ENCODE measurements at regions not wholly inside any gene's neighbourhood (a gene's known extent, or its start where the extent isn't known, plus 50 kb on each side); places are given as distances from the start of the nearest gene placed in this dataset.

DNA sequence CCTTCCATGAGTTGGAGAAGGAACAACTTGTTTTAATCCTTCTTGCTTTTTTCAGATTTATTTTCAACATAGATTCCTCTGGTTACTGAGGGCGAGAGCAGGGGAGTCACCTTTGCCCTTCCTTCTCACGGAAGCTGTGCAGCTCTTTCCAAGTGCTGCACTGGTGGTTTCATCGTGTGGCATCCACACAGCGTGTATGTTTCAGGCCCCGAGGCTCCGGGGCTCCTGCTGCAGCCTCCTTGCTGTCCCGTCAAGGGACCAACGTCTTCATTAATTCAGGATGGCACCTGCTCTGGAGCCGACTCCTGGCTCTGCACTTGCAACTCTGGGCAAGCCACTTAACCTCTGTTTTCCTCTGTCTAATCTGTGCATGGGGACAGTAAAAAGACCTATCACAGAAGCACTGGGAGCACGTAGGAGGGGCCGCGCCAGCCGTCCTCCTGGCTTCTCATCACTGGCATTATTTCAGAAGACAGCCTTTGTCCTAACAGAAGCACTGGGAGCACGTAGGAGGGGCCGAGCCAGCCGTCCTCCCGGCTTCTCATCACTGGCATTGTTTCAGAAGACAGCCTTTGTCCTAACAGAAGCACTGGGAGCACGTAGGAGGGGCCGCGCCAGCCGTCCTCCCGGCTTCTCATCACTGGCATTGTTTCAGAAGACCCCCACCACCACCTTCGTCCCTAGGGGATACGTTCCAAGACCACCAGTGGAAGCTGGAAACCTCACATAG is 117.8 kb upstream of the NKX1-1 start:
- DNase-seq, result no peak

DNA sequence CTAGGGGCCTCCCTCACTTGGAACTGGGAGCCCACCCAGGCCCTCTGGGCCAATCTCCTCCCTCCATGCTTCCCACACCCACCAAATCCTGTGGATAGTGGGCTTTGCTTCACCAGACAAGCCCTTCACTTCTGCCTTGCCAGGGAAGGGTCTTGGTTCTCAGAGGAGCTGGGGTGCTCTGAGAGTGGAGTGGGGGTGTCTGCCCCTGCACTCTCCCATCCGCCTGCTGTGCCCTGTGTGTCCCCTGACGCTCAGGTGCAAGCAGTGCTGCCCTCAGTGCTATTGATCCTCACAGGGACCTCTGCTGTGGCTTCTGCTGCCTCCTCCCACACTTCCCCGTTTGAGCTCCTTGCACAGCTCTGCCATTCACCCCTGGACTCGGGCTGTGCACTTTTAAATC is 117.3 kb upstream of the NKX1-1 start:
- DNase-seq, result no peak

DNA sequence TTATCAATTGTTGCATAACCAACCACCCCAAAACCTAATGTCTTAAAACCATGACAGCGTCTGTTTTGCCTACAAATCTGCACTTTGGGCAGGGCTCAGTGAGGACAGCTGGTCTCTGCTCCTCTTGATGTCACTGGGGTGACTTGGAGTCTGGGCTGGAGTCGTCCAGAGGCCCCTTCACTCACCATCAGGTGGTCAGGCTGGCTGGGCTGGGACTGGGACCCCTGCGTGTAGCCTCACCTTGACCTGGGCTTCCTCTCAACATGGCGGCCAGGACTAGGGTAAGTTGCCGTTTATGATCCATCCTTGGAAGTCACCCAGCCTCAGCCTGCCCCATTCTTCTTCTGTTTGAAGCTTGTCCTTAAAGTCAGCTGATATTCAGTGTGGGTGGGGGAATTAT is 116.8 kb upstream of the NKX1-1 start:
- peak in 1 of 3 donors; percentile 20 for DNase-seq

DNA sequence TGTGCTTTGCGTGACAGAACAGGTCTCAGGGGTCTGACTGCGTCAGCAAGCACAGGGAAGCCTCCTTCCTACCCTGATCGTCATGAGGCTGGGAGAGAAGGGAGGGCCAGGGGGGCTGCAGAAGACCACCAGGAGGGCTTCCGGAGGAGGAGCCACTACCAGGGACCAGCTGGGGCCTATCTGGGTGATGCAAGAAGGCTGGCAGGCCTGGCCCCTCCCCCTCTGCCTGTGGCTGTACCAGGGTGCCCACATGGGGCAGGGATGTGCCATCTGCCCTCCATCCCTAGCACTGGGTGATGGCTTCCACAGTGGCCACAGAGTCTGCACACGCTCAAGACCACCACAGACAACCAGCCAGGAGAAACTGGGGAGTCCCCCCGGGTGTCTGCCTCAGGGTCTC is 116.4 kb upstream of the NKX1-1 start:
- DNase-seq, result no peak

DNA sequence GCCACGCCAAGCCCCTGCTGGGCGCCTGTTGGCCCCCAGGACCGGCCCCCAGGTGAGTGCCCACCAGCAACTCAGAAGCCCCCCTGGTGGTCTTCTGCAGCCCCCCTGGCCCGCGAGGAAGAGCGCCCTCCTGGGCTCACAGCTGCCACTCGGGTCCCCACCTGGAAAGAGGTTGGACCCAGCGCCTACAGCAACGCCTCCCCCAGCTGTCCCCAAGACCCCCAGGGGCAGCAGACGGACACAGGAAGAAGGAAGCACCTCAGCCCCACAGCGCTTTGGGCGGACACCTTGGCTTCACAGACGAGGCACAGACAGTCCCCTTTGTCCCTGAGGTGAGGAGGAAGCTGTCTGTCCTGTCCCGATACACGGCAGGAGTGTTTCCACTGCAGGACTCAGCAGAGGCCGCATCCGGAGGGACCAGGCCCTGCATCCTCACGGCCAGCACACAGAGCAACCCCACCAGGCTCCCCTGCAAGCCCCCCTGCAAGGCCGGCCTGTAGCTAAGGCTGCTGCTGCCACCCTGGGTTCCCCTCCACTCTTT is 115.6 kb upstream of the NKX1-1 start:
- DNase-seq, result no peak

DNA sequence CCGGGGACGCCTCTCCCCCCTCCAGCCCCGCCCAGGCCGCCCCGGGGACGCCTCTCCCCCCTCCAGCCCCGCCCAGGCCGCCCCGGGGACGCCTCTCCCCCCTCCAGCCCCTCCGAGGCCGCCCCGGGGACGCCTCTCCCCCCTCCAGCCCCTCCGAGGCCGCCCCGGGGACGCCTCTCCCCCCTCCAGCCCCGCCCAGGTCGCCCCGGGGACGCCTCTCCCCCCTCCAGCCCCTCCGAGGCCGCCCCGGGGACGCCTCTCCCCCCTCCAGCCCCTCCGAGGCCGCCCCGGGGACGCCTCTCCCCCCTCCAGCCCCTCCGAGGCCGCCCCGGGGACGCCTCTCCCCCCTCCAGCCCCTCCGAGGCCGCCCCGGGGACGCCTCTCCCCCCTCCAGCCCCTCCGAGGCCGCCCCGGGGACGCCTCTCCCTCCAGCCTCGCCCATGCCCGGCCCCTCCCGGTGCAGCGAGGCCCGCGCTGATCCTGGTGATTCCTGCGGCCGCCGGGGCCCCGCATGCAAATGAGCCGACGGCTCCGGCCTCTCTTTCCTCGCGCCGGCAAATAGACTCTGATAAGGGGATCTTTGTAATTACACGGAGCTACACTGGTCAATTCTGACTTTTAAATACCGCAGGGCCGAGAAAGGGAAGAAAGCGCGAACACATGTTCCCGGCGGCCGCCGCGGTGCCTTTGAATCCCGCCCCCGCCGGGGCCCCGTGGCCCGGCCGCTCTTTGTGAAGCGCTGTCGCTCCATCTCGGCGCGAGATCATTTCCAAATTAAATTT is 114.7 kb upstream of the NKX1-1 start:
- peak; percentile 20 to 73 (median 53) for DNase-seq

DNA sequence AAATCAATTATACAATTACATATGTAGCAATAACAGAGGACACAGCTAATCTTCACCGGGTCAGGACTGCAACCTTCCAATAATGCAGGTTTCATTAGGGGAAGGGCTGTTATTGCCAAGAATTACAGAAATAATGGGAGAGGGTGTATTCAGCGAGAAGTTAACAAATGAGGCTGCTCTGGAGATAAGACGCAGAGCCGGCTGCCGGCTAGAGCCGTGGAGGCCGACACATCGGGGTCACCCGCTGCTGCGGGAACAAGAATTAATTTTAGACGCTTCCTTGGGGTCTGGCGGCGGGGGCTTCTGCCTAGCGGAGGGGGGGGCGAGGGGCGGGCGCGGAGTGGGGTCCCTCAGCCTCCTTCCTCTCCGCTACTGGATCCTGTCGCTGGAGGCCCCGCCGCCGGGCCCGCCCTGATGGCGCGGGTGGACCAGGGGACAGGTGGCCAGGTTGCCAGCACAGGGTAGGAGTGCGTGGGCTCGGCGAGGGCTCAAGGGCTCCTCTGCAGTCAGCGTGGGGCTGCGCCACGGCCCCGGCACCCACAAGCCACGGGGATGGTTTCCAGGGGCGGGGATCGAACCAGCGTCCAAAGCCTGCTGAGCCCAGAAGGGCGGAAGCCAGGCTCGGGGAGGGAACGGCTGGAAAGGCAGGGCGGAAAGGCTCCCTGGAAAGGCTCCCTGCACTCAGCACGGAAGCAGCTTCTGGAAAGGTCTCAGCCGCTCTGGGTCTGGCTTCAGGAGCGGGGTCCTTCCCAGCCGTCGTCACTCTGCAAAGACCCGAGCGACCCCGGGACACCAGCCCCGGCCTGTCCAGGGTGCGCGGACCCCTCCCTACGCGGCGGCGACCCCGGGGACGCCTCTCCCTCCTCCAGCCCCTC is 113.8 kb upstream of the NKX1-1 start:
- no peak for DNase-seq

DNA sequence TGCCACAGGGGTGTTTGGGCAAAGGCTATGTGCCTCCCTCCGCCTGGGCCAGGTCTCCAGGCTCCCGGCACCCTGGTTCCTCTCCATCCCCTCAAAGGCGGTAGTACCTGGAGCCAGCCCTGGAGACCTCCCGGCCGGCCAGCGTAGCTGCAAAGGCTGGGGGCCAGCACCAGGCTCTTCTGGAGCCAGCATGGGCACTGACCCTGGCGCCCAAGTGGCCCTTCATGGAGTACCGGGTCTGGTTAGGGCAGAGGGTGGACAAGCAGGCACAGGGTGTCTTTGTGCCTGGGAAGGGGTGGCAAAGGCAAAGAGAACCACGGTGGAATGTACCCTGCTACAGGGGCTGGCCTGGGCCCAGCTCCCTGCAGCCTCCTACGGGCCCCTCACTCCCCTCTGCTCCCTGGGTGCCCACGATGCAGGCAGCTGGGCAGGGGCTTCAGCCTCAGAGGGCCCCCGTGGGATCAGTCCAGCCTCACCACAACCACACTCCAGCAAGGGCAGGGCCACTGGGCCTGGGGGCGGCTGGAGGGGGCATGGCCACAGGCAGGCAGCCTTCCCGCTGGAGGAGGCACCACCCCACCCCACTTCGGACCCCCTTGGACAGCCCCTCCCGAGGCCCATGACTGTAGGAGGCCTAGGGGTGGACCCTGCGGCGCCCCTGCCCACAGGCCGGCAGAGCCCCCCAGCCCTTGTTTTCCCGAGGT is 112.9 kb upstream of the NKX1-1 start:
- no peak for DNase-seq

DNA sequence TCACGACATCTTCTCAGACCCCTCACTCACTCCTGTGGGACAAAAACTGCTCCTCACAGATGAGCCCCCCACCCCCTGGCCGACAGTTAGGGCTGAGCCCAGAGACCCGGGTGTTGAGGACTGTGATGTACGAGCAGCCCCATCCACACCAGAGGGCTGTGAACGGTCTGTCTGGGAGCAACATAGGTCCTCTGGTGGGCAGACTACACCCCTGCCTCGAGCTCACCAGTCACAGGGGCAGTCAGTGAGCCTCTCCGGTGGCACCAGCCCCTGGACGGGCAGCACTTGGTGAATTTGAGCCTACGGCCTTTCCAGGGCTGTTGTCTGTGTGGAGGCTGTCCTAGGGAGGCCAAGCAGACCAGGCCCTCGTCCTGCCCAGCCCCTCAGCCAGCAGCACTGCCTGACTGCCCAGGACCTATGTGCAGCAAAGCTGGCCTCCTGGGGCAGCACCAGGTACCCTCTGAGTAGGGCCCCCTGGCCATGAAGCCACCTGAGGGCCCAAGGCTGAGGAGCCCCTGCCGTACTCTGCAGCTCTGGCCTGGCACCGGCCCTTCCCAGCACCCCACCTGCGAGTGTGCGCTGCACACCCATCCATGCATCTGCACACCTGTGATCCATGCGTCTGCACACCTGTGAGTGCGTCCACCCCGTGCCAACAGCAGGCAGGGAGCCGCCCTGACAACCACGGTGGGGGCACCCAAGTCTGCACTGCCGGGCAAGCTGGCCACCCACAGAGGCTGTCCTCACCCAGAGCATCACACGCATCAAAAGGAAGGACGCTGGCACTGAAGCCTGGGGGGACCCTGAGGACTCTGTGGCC is 111.6 kb upstream of the NKX1-1 start:
- no peak for DNase-seq

DNA sequence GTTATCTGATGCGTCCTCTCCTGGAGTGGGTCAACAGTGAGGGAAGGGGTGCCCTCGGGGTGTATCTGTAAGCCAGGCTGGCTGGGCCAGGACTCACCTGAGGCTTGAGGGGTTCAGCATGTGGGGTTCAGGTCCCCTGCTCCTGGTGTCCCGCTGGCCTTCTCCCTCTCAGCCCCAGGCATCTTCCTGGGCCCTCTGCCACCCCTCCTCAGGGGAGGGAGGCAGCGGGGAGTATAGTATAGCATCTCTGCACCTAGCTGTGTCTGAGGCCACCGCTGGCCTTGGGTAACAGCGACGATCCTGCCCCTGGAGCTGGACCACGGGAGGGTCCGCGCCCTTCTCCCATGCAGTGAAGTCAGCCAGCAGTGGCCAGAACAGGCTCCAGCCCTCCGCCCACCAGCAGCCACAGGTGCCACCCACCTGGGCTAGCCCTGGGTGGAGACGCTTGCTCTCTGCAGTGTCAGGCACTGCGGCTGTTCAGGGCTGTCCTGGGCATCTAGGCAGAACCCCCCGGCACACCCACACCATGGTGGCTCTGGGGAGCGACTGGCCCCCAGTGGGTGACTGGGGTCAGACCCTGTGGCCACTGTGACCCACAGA is 110.7 kb upstream of the NKX1-1 start:
- no peak for DNase-seq

DNA sequence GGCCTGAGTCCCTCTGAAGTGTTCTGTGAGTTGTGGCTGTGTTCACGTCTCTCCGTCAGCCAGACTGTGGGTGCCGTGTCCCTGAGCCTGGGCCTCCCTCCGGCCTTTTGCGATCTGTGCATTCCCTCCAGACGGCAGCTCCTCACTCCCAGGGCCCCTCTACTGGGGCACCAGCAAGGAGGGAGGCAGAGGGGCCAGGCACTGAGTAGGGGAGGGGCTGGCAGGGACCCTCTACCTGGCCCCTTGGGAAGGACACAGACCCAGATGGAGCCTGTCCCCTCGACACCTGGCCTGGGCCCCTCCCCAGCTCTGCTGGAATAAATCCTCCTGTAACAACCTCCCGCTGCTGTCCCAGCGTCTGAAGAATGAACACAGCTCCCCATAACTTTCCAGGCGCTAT is 110.0 kb upstream of the NKX1-1 start:
- DNase-seq, result no peak

DNA sequence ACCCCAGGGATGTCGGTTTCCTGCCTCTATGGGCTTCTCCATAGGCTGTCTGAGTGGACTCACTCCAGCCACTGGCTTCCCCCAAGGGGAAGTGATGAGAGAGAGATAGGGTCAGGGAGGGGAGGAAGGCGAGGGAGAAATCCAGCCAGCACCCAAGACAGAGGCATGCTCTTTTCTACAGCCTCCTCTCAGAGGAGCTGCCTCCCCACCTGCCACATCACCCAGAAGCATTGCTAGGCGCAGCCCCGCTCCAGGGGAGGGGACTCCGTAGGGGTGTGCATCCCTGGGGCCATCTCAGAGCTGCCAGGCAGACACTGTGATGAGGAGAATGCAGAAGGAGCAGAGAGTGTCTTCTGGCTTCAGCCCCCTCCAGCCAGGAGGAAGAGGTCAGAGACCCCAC is 109.5 kb upstream of the NKX1-1 start:
- no peak for DNase-seq

DNA sequence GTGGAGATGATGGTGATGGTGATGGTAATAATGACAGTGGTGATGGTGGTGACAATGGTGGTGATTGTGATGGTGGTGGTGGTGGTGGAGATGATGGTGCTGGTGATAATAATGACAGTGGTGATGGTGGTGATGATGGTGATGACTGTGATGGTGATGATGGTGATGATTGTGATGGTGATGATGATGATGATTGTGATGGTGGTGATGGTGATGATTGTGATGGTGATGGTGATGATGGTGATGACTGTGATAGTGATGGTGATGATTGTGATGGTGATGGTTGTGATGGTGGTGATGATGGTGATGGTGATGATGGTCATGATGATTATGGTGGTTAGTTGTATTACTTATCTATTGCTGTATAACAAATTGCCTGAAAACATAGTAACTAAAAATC is 108.9 kb upstream of the NKX1-1 start:
- DNase-seq, result no peak

DNA sequence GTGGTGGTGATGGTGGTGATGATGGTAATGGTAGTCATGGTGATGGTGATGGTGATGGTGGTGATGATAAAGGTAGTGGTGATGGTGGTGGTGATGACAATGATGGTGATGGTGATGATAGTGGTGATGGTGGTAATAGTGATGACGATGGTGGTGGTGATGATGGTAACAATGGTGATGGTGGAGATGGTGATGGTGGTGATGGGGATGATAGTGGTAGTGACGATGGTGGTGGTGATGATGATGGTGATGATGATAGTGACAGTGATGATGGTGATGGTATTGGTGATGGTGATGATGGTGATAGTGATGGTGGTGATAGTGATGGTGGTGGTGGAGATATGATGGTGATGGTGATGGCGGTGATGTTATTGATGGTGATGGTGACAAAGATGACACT is 108.4 kb upstream of the NKX1-1 start:
- no peak for DNase-seq

DNA sequence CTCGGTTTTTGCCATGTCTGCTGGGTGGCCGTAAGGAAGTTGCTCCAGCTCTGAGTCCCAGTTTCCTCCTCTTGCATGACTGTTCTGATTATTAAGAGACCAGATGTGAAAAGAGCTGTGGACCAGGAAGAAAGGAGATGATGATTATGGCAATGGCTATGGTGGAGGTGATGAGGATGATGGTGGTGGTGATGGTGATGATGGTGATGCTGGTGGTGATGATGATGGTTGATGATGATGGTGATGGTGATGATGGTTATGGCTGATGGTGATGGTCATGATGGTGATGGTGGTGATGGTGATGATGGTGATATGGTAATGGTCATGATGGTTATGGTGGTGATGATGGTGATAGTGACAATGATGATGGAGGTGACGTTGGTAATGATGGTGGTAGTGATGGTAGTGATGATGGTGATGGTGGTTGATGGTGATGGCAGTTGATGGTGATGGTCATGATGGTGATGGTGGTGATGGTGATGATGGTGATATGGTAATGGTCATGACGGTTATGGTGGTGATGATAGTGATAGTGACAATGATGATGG is 107.8 kb upstream of the NKX1-1 start:
- DNase-seq, result no peak

DNA sequence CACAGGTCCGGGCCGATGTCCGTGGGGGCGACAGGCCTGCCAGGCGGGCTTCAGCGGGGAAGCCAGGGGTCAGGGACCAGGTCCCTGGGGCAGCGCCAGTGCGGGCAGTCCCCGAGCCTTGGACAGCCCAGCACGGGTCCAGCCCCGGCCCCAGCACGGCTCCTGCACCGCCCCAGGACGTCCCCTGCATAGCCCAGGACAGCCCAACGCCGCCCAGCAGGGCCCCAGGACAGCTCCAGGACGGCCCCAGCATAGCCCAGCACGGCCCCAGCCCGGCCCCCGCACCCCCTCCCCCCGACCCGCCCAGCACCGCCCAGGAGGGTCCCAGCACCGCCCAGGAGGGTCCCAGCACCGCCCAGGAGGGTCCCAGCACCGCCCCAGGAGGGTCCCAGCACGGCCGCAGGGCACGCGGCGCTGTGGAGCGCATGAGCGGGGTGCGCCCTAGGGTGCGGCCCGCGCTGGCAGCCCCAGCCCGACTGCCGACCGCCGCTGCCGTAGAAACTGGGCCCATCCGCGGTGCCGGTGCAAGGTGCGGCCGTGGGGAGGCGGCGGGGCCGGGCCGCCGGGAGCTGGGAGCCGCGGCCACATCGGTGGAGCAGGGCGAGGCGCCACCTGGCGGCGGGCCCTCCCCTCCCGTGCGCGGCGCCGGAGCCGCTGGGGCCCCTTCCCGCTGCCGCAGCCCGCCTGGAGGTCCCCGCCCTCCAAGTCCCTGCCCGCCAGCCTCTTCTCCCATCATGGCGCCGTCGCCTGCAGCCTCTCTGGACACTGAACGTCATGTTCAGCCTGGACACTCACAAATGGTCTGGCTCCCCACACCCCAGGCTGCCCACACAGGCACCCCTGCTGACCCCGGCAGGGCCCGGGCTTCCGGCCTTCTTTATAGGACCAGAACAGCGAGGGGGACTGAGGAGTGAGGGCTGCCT is 106.8 kb upstream of the NKX1-1 start:
- peak; percentile 47 to 85 (median 62) for DNase-seq

DNA sequence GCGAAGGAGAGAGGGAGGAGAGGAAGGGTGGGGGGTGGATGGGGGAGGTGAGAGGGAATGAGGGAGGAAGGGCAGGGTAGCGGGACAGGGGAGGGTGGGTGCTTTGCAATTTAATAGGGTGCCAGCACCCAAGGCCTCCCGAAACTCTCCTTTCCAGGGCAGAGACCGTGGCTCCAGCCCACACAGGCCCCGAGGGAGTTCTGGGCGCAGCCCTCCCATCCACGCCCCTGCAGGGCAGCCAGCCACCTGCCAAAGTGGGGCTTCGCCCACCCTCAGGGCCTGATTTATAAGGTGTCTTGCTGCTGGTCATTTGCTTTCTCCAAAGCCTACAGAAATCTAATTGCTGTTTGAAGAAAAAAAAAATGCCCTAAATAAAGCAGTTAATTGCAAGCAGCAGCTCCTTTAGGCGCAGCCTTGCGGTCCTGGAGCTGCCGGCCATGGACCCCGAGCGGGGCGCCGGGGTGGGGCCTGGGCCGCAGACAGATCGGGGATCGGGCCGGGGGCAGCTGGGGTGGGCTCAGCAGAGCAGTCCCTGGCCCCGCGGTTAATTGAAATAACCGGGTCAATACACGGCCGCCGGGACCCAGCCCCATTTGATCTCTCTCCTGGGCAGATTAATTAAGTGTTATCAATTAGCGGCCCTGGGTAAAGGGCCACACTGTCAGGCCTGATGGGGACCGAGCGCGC is 106.0 kb upstream of the NKX1-1 start:
- DNase-seq, result no peak

DNA sequence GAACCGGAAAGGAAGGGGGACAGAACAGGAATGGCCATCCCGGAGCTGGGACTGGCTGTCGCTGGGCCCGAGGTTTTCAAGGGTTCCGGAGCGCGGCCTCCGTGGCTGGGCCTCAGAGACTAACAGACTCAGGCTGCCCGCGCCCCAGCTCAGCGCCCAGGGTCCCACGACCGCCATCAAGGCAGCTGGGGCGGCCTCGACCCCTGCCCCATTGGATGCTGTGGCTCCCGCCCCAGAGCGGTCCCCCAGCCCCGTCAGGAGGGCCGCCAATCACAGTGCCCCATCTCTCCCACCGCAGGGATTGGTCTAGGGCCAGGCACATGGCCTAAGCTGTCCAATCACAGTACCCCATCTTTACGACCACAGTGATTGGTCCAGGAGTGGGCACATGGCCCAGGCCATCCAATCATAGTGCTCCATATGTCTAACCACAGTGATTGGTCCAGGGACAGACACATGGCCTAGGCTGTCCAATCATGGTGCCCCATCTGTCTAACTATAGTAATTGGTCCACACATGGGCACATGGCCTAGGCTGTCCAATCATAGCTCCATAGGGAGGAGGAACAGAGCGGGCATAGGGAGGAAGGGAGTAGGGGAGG is 105.3 kb upstream of the NKX1-1 start:
- DNase-seq, result peak; percentile 11 to 70 (median 23)

DNA sequence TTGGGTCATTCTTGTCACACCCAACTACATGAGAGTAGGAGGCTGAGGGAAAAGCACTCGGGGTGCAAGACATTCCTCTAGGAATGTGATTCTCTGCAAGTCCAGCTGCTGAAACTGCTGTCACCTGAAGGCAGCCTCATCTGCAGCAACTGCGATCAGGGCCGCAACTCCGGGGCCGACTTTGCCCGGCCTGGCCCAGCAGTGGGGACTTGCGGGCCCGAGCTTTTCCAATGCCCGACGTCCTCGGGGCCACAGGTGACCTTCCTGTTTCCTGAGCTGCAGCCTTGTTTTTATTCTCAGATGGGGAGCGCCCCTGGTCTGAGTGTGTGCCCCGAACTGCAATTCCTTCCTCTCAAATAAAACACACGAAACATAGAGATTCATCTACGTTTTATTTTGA is 104.7 kb upstream of the NKX1-1 start:
- no peak for DNase-seq

Measured in suppressor macrophage treated with lipopolysaccharide for 1 hour (primary cell).